Posterior vena cava (tissue), 2 donors: ENCODE measurements at regions not wholly inside any gene's neighbourhood (a gene's known extent, or its start where the extent isn't known, plus 50 kb on each side); places are given as distances from the start of the nearest gene placed in this dataset.

Experiments
- DNase-seq: peaks from one replicate; pipeline ENCODE4 v3.0.0-alpha.2; 2020; ENCODE audit warnings: low spot score
- intact Hi-C, 2 donors: fragments of 100-400 bp; cut with DNase I; formaldehyde crosslinking; loops; one replicate each; pipeline versions ENCODE4 v1.14.1 to v1.14.2; 2022 to 2023
- donor health status: DM: yes; HTN: yes; CAD: no.
- donor health status: DM: yes; HTN: yes; CAD: no.

- no peak for DNase-seq
- intact Hi-C loops = no loop called here
These were observed 126.4 kb upstream of the PTER start for GRCh38 chr10:16310440-16310839.

- intact Hi-C loops = no loop called here
These were observed 122.6 kb upstream of the PTER start for GRCh38 chr10:16314259-16314658.

GRCh38 chr10:16316733-16317390, 119.9 kb upstream of the PTER start:
- intact Hi-C loops = no loop called here
- DNase-seq = no peak

More at GRCh38 chr10:16314259-16314658, 122.6 kb upstream of the PTER start:
- DNase-seq = no peak

- intact Hi-C loops = no loop called here
- no peak for DNase-seq
These were observed 95.2 kb upstream of the PTER start for GRCh38 chr10:16341637-16342036.

- no peak for DNase-seq
- intact Hi-C loops = no loop called here
These were observed 87.9 kb upstream of the PTER start for GRCh38 chr10:16348891-16349290.

GRCh38 chr10:16352146-16352545, 84.7 kb upstream of the PTER start:
- intact Hi-C loops = no loop called here
- no peak for DNase-seq

GRCh38 chr10:16360001-16360400, 76.8 kb upstream of the PTER start:
- DNase-seq = no peak
- intact Hi-C loops = no loop called here

GRCh38 chr10:16360425-16360824, 76.4 kb upstream of the PTER start:
- intact Hi-C loops = no loop called here
- no peak for DNase-seq

- DNase-seq = no peak
- intact Hi-C loops = no loop called here
These were observed 75.7 kb upstream of the PTER start for GRCh38 chr10:16361086-16361485.

- intact Hi-C loops = no loop called here
- no peak for DNase-seq
These were observed 73.1 kb upstream of the PTER start for GRCh38 chr10:16363741-16364140.

- intact Hi-C loops = no loop called here
- no peak for DNase-seq
These were observed 69.1 kb upstream of the PTER start for GRCh38 chr10:16367621-16368292.

GRCh38 chr10:16381083-16381482, 55.7 kb upstream of the PTER start:
- intact Hi-C loops = no loop called here

GRCh38 chr10:16384021-16384420, 52.8 kb upstream of the PTER start:
- DNase-seq = no peak
- intact Hi-C loops = no loop called here

More at GRCh38 chr10:16381083-16381482, 55.7 kb upstream of the PTER start:
- DNase-seq = no peak

- no peak for DNase-seq
- intact Hi-C loops = no loop called here
These were observed 50.0 kb upstream of the PTER start for GRCh38 chr10:16386855-16387254.
